GM12872 (cell line): ENCODE measurements at regions not wholly inside any gene's neighbourhood (a gene's known extent, or its start where the extent isn't known, plus 50 kb on each side); places are given as distances from the start of the nearest gene placed in this dataset.

Source experiments
- TF ChIP-seq, protein P1 (sequence below): IDR thresholded peaks from 3 replicates; pipeline ENCODE4 v1.5.1; 2011; ENCODE audit warnings: low read depth, mild to moderate bottlenecking, low read length, moderate library complexity; ENCODE audit not compliant: insufficient read depth

DNA sequence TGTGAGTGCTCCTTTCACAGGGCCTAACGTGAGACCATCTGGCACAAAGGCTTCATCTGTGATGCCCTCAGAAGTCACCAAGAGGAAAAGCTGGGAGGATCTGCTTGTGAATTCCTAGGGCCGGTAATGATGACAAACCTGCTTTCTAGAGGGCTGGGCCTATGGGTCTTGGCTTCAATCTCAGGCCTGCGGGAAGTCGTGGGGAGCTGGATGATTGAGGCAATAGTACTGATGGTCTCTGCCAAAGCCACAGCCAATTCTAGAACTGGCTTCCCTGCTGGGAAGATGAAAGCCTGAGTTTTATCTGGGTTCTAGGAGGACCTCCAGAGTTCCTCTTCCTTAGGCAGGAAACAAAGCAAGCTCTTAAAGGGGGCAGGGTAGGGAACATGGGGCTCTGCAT is 102.7 kb downstream of the TMEM215 start:
- TF ChIP-seq, protein P1, sequence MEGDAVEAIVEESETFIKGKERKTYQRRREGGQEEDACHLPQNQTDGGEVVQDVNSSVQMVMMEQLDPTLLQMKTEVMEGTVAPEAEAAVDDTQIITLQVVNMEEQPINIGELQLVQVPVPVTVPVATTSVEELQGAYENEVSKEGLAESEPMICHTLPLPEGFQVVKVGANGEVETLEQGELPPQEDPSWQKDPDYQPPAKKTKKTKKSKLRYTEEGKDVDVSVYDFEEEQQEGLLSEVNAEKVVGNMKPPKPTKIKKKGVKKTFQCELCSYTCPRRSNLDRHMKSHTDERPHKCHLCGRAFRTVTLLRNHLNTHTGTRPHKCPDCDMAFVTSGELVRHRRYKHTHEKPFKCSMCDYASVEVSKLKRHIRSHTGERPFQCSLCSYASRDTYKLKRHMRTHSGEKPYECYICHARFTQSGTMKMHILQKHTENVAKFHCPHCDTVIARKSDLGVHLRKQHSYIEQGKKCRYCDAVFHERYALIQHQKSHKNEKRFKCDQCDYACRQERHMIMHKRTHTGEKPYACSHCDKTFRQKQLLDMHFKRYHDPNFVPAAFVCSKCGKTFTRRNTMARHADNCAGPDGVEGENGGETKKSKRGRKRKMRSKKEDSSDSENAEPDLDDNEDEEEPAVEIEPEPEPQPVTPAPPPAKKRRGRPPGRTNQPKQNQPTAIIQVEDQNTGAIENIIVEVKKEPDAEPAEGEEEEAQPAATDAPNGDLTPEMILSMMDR = no peak

DNA sequence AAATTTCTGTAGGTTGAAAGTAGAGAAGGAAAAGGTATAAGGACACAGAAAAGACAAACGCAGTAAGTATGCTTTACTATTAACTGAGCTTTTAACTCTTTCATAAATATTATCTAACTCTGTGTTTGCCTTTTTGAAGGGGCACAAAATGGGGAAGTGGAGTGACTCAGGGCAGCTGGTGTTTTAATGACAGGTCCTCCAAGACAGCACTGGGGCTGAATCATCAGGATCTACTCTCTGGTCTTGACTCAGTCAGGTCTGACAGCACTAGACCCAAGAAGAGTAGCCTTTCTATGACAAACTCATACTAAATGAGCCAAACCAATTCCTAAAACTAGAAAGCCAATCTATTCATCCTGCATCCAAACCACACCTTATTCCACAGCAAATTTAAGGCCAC is 102.2 kb downstream of the APTX start:
- TF ChIP-seq, protein P1 = no peak

DNA sequence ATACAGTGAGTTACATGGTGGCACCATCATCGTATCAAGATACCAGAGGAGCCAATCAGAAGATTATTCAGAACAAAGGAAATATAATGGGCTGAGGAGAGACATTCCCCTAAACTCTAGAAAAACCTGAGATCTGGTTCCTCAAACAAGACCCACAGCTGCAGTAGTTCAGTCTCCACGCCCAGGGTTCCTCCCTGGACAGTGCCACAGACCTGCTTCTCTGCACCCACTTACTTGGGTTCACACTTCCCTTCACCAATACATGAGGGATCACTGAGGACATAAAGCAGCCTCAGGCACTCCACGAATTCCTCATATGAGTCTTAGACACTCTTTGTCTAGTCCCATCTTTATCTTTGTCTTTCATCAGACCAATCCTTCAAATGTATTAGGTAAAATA is 101.7 kb downstream of the APTX start:
- TF ChIP-seq, protein P1 = no peak

DNA sequence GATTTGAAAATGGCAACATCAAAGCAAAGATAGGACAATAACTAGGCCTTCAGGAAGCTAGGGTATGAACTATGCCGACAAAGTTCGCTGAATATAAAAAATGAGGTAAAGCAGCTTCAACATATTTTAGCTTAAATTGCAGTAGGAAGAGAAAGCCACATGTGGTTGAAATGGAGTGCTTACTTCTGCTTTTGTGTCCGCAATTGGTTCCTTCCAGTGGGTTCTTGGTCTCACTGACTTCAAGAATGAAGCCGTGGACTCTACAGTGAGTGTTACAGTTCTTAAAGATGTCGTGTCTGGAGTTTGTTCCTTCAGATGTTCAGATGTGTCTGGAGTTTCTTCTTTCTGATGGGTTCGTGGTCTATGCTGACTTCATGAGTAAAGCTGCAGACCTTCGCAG is 95.2 kb downstream of the APTX start:
- TF ChIP-seq, protein P1 = no peak

DNA sequence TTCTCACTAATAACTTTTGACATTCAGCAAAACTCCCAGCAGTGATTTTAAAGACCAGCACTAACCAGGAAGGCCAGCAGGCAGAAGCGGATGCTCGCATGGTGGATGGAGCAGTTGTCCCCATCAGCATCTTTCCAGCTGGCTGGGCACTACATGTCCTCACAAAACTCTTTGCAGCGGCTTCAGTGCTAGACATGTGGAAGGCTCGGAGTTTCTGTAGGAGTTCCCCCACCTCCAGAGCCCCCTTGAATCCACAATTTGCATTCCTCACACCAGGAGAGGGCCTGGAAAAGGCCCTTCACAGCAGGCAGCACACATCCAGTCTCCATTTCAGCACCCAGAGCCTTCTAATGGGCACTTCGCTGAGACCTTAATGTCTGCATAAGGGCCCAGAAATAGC is 85.6 kb downstream of the APTX start:
- TF ChIP-seq, protein P1 = no peak

DNA sequence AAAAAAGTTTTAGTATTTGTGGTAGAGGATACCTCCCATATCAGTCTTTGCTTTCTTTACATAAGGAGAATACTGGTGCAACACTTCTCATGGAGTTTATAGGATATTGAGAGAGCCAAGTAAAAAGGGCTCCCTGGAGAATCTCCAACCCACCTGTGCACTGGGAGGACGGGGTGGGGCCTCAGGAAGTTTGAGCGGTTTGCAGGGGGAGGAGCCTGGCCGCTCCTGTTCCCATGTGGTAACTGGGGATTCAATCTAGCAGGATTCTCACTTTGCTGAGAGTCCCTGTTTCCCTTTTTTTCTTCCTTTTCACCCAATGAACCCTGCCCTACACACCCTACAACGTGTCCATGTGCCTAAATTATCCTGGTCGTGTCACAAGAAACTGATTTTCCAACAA is 82.8 kb downstream of the APTX start:
- TF ChIP-seq, protein P1 = no peak
